Pons (tissue), 1 donor: ENCODE measurements at regions not wholly inside any gene's neighbourhood (a gene's known extent, or its start where the extent isn't known, plus 50 kb on each side); places are given as distances from the start of the nearest gene placed in this dataset.

ENCODE experiments used
- DNase-seq: peaks from one replicate; pipeline ENCODE4 v3.0.0-alpha.2; 2016; ENCODE audit warnings: low spot score

- DNase-seq: no peak
Observed at GRCh38 chr13:30845297-30846214, 60.5 kb upstream of the MEDAG start.

DNA sequence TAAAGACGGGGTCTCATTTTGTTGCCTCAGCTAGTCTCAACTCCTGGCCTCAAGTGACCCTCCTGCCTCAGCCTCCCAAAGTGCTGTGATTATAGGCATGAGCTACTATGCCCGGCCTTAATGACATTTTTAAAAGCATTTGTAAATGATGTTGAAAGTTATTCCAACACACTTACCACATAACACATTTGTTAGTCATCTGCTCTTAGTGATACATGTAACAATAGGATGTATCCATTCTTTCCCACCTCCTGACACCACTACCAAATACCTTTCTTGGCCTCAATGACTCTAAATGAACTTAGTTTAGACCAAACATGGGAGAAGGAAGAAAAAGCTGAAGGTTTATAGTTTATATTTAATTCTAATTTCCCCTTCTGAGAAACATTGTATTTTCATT lies 59.8 kb upstream of the MEDAG start:
- DNase-seq: no peak

DNA sequence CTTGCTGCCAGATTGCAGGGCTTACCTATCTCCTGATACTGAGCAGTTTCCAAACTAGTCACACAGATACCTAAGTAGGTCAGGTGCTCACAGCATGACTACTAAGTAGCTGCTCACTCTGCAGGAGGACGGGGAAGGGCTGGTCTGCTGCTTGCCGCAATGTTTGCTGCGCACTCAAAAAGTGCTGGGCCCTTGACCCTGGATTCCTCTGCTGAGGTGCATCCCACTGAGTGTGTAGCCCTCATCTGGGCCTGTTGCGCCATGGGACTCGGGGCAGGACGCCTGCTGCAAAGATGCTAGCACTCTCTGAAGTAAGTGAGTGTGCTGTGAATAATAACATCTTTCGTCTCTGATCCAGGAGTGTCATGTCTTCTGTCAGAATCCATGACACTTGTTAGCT lies 59.2 kb upstream of the MEDAG start:
- no peak for DNase-seq

DNA sequence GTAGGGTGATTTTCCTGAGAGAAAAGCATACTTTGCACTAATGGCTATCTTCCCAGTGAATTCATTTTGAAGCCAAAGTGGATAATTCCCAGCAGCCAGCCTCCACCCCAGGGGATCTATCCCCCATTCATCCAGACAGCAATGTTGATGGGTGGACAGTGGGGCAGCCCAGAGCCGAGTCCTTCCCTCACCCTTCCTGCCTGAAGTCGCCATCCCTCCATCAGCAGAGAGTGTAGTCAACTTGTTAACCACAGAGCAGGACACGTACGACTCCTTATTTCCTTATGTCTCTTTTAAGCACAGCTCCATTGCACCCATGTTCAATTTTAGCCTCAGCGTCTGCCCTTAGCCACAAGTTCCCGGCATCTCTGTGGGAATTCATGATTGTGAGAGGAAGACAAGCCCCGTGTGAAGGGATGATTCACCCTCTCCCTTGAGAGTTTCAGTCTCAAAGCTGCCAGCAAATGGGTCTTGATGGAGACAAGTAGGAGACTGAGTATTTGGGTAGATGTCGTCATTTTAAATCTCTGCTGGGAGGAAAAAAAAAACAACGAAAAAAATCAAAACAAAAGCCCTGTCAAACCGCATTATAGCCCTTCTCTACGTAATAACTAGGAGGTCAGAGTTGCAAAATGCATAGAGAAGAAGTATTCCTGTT lies 58.3 kb upstream of the MEDAG start:
- peak; percentile 12 for DNase-seq

GRCh38 chr13:30848332-30849027 lies 57.6 kb upstream of the MEDAG start:
- no peak for DNase-seq

DNA sequence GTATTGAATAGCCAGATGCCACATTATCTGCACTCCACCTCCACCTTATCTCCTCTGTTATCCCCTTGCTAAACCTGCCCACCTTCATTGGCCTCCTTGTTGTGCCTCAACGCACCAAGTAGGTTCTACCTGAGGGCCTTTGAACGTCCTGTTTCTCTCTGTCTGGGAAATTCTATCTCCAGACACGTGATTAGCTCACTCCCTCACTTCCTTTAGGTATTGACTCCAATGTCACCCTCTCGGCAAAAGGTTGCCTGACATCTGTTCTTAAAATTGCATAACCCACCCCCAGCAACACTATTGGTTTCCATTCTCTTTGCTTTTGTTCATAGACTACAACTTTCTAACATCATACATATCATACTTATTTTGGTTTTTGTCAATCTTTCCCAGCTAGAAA lies 56.5 kb upstream of the MEDAG start:
- DNase-seq: no peak

- no peak for DNase-seq
Observed at GRCh38 chr13:30850204-30850866, 55.7 kb upstream of the MEDAG start.

DNA sequence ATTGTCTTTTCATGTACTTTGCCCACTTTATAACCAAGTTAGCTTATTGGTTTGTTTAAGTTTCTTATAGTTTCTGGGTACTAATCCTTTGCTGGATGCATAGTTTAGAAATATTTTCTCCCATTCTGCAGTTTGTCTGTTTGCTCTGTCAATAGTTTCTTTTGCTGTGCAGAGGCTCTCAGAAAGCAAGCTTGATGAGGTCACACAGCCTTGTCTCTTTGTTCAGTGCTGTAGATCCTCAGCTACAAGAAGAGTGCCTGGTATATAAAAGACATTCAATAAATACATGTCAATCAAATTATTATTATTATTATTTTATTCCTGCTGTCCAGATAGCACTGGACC lies 55.2 kb upstream of the MEDAG start:
- DNase-seq: no peak

DNA sequence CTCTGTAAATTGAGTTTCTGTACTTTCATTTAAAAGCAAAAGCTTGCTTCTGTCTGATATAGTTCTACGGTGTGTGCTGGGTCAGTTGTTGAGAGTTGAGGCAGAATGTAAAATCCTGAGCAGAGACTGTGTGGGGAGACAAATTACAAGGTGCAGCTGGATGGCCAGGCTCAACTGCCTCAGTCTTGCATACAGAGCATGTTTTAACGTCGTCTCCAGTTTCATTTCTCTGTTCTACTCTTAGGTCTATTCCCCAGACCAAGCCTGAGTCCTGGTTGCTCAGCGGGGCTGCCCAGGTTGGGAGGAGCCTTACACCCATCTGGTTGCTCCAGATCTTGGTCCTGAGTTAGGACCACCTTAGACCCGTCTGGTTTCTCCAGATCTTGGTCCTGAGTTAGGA lies 54.4 kb upstream of the MEDAG start:
- no peak for DNase-seq

GRCh38 chr13:30855569-30855968 lies 50.5 kb upstream of the MEDAG start:
- no peak for DNase-seq

- DNase-seq: no peak
Observed at GRCh38 chr13:30856005-30856790, 49.9 kb upstream of the MEDAG start.
